Brain microvascular endothelial cell (primary cell): ENCODE measurements at regions not wholly inside any gene's neighbourhood (a gene's known extent, or its start where the extent isn't known, plus 50 kb on each side); places are given as distances from the start of the nearest gene placed in this dataset.

Experiments used
- DNase-seq: peaks from one replicate; pipeline ENCODE4 v3.0.0-alpha.2; 2020
- H3K27ac ChIP-seq: fragments of 250-450 bp; sonication (Bioruptor Pico); 2 replicates; pipeline ENCODE4 v1.5.1; 2020; ENCODE audit warnings: mild to moderate bottlenecking, moderate library complexity
- H3K27me3 ChIP-seq: fragments of 250-450 bp; sonication (Bioruptor Pico); replicated peaks from 2 replicates; pipeline ENCODE4 v1.5.1; 2020; ENCODE audit warnings: mild to moderate bottlenecking
- H3K36me3 ChIP-seq: fragments of 250-450 bp; sonication (Bioruptor Pico); replicated peaks from 2 replicates; pipeline ENCODE4 v1.5.1; 2020; ENCODE audit warnings: mild to moderate bottlenecking
- H3K4me3 ChIP-seq: 2 replicates; pipeline ENCODE4 v1.5.1; 2011; ENCODE audit warnings: low read depth, mild to moderate bottlenecking, control low read depth, low read length, moderate library complexity
- CTCF ChIP-seq: IDR thresholded peaks from 2 replicates; pipeline ENCODE4 v1.5.1; 2011; ENCODE audit warnings: low read depth, mild to moderate bottlenecking, moderate library complexity, low read length, control low read depth, inconsistent platforms; ENCODE audit errors: missing control alignments
- in situ Hi-C: cut with HindIII; loops from 2 replicates; pipeline ENCODE4 v1.10.0; 2017; ENCODE audit warnings: low sequenced_read_pairs, low pct_ligation_motif_present

- no peak for TF ChIP-seq CTCF
- in situ Hi-C loops = no loop called here
- H3K27ac ChIP-seq = no peak overlapping the region
- no peaks in the 10 kb centered on the region for H3K36me3 ChIP-seq
- no peak for DNase-seq
- H3K27me3 ChIP-seq = no peaks in the 10 kb centered on the region
- H3K4me3 ChIP-seq = no peak overlapping the region
Measured at GRCh38 chr14:104388541-104389325, 190.8 kb upstream of the C14orf180 start.

GRCh38 chr14:104389326-104390220 lies 190.0 kb upstream of the C14orf180 start:
- Histone ChIP-seq H3K27me3 (no peaks in the 10 kb centered on the region), H3K27ac (no peak overlapping the region), H3K4me3 (no peak overlapping the region), H3K36me3 (no peaks in the 10 kb centered on the region)
- no peak for DNase-seq
- TF ChIP-seq CTCF = no peak
- in situ Hi-C loops = no loop called here

GRCh38 chr14:104390221-104390931 lies 189.2 kb upstream of the C14orf180 start:
- no peaks in the 10 kb centered on the region for H3K27me3 ChIP-seq

GRCh38 chr14:104390941-104391901 lies 188.3 kb upstream of the C14orf180 start:
- TF ChIP-seq CTCF = no peak
- no peak for DNase-seq
- in situ Hi-C loops = no loop called here
- Histone ChIP-seq H3K27me3 (no peaks in the 10 kb centered on the region), H3K36me3 (no peaks in the 10 kb centered on the region), H3K27ac (no peak overlapping the region), H3K4me3 (no peak overlapping the region)

More at GRCh38 chr14:104390221-104390931, 189.2 kb upstream of the C14orf180 start:
- no peak overlapping the region for H3K27ac ChIP-seq
- in situ Hi-C loops = no loop called here
- H3K4me3 ChIP-seq = no peak overlapping the region
- no peak for DNase-seq
- no peak for TF ChIP-seq CTCF
- no peaks in the 10 kb centered on the region for H3K36me3 ChIP-seq

GRCh38 chr14:104392001-104392395 lies 187.6 kb upstream of the C14orf180 start:
- Histone ChIP-seq H3K36me3 (no peaks in the 10 kb centered on the region), H3K27me3 (no peaks in the 10 kb centered on the region), H3K4me3 (no peak overlapping the region), H3K27ac (no peak overlapping the region)
- in situ Hi-C loops = no loop called here
- no peak for TF ChIP-seq CTCF
- DNase-seq = no peak
